Gastrocnemius medialis (tissue), 4 donors: ENCODE measurements at regions not wholly inside any gene's neighbourhood (a gene's known extent, or its start where the extent isn't known, plus 50 kb on each side); places are given as distances from the start of the nearest gene placed in this dataset.

Experiments
- ATAC-seq, 2 donors: fragments of 150-250 bp; one replicate each; pipeline ENCODE4 v1.9.1; 2016
- DNase-seq, 2 donors: peaks; one replicate each; pipeline ENCODE4 v3.0.0-alpha.2; 2019
- H3K27ac ChIP-seq, 4 donors: fragments of 200-600 bp; sonication (generic); 1 replicate in 1 of 4; 2 replicates in 3 of 4; pipeline ENCODE4 v1.5.1; 2016 to 2018; ENCODE audit warnings: mild to moderate bottlenecking in 2 of 4, moderate library complexity in 1 of 4
- H3K27me3 ChIP-seq, 3 donors: fragments of 200-600 bp; sonication (generic) in 2 of 3; 1 replicate in 1 of 3; 2 replicates in 2 of 3; pipeline versions ENCODE4 v1.5.1 to v1.6.0; 2016 to 2019; ENCODE audit warnings: mild to moderate bottlenecking in 1 of 3, moderate library complexity in 1 of 3
- H3K36me3 ChIP-seq, 2 donors: fragments of 200-600 bp; sonication (generic) in 1 of 2; one replicate each; pipeline ENCODE4 v1.5.1; 2017 to 2018
- H3K4me1 ChIP-seq, 2 donors: fragments of 200-600 bp; sonication (generic) in 1 of 2; one replicate each; pipeline ENCODE4 v1.5.1; 2016 to 2017; ENCODE audit warnings: mild to moderate bottlenecking in 2 of 2
- H3K4me3 ChIP-seq, 4 donors: fragments of 200-600 bp; sonication (generic) in 3 of 4; 1 replicate in 1 of 4; 2 replicates in 3 of 4; pipeline ENCODE4 v1.5.1; 2016 to 2019; ENCODE audit warnings: mild to moderate bottlenecking in 2 of 4
- H3K9me3 ChIP-seq, 3 donors: fragments of 200-600 bp; sonication (generic) in 2 of 3; 1 replicate in 1 of 3; 2 replicates in 2 of 3; pipeline ENCODE4 v1.5.1; 2016 to 2019
- CTCF ChIP-seq, 5 experiments: fragments of 450-650 bp in 3 of 5; fragments of 200-600 bp in 2 of 5; sonication (generic) in 2 of 5; IDR thresholded peaks in 4 of 5; conservative IDR thresholded peaks in 1 of 5; 1 replicate in 4 of 5; 2 replicates in 1 of 5; pipeline ENCODE4 v1.5.1; 2016 to 2019; ENCODE audit warnings: antibody characterized with exemption in 5 of 5, mild to moderate bottlenecking in 3 of 5, moderate library complexity in 3 of 5
- POLR2A ChIP-seq, 2 donors: fragments of 450-650 bp; IDR thresholded peaks; one replicate each; pipeline ENCODE4 v1.6.1; 2017; ENCODE audit warnings: antibody characterized with exemption in 2 of 2, mild to moderate bottlenecking in 2 of 2, moderate library complexity in 2 of 2
- in situ Hi-C, 4 donors: fragments of 200-750 bp; cut with MboI; loops; one replicate each; pipeline versions ENCODE4 v1.15.0 to v1.8.0; 2017; ENCODE audit warnings: low sequenced_read_pairs in 4 of 4
- intact Hi-C: fragments of 100-400 bp; cut with DNase I; formaldehyde crosslinking; loops from one replicate; pipeline ENCODE4 v1.15.1; 2023; ENCODE audit warnings: low total_unique reads

DNA sequence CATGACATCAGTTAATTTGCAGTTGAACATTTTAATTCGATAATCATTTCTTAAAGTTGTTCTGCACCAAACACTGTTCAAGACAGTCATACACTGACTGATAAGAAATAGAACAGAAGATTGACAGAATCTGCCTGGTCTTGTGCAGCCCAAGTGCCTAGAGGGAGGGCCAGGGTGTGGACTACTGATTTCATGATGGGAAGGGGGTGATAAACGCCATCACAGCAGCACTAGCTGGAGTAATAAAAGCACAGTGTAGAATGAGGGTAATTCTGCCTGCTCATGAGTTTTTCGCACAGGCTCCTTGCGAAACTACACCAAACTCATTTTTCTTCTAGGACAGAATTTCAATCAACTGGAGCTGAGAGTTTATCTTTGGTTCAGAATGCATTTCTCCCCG lies 270.1 kb downstream of the ARL4A start:
- no peak for ATAC-seq
- TF ChIP-seq POLR2A (IDR thresholded peaks at IDR 0.05) (no peak), CTCF (IDR thresholded peaks at IDR 0.05 in 4 of 5, conservative IDR thresholded peaks at IDR 0.05 in 1 of 5) (no peak)
- DNase-seq = no peak
- Histone ChIP-seq H3K4me1 (no peaks in the 10 kb centered on the region), H3K27ac (no peak overlapping the region), H3K36me3 (no peaks in the 10 kb centered on the region), H3K4me3 (no peak overlapping the region), H3K27me3 (no peaks in the 10 kb centered on the region), H3K9me3 (no peaks in the 10 kb centered on the region)
- intact Hi-C loops (no loop called here), in situ Hi-C loops (no loop called here)

GRCh38 chr7:12961910-12962480 lies 274.6 kb downstream of the ARL4A start:
- no peaks in the 10 kb centered on the region for H3K27me3 ChIP-seq
- TF ChIP-seq CTCF (IDR thresholded peaks at IDR 0.05 in 4 of 5, conservative IDR thresholded peaks at IDR 0.05 in 1 of 5) (no peak), POLR2A (IDR thresholded peaks at IDR 0.05) (no peak)
- DNase-seq (no peak), ATAC-seq (no peak)
- no peak overlapping the region for H3K4me3 ChIP-seq
- H3K36me3 ChIP-seq = no peaks in the 10 kb centered on the region
- H3K27ac ChIP-seq = no peak overlapping the region
- no peaks in the 10 kb centered on the region for H3K9me3 ChIP-seq
- intact Hi-C loops = no loop called here
- H3K4me1 ChIP-seq = no peaks in the 10 kb centered on the region
- in situ Hi-C loops = no loop called here

- Histone ChIP-seq H3K36me3 (no peaks in the 10 kb centered on the region), H3K4me1 (no peaks in the 10 kb centered on the region), H3K4me3 (no peak overlapping the region), H3K9me3 (no peaks in the 10 kb centered on the region), H3K27me3 (no peaks in the 10 kb centered on the region), H3K27ac (no peak overlapping the region)
- DNase-seq = no peak
- intact Hi-C loops (no loop called here), in situ Hi-C loops (no loop called here)
- no peak for ATAC-seq
- no peak for TF ChIP-seq POLR2A (IDR thresholded peaks at IDR 0.05)
- TF ChIP-seq CTCF (IDR thresholded peaks at IDR 0.05 in 4 of 5, conservative IDR thresholded peaks at IDR 0.05 in 1 of 5) = no peak
Observed at GRCh38 chr7:12963435-12963834, 276.0 kb downstream of the ARL4A start.

- ATAC-seq (no peak), DNase-seq (no peak)
- intact Hi-C loops = no loop called here
- in situ Hi-C loops = no loop called here
- Histone ChIP-seq H3K27me3 (no peaks in the 10 kb centered on the region), H3K4me3 (no peak overlapping the region), H3K27ac (no peak overlapping the region), H3K4me1 (no peaks in the 10 kb centered on the region), H3K9me3 (no peaks in the 10 kb centered on the region), H3K36me3 (no peaks in the 10 kb centered on the region)
- no peak for TF ChIP-seq CTCF (IDR thresholded peaks at IDR 0.05 in 4 of 5, conservative IDR thresholded peaks at IDR 0.05 in 1 of 5)
- no peak for TF ChIP-seq POLR2A (IDR thresholded peaks at IDR 0.05)
Observed at GRCh38 chr7:12964836-12965235, 277.4 kb downstream of the ARL4A start.

DNA sequence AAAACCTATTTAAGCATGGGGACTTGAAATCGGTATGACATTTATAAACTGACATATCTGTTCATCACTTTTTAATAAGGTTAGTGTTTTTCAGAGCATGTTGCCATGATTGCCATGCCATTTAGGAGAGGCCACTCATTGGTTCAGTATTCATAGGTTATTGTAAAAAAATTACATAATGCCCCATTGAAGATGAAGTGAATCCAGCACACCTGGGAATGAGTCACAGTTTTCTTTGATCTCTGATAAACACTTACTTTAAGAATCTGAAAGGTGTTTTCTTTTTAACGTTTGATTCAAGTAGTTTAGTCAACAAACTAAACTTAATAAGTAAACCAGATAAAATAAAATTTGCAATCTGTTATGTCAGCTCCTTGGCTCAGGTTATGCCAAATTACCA lies 278.3 kb downstream of the ARL4A start:
- Histone ChIP-seq H3K9me3 (no peaks in the 10 kb centered on the region), H3K36me3 (no peaks in the 10 kb centered on the region), H3K4me3 (no peak overlapping the region), H3K4me1 (no peaks in the 10 kb centered on the region), H3K27ac (no peak overlapping the region), H3K27me3 (no peaks in the 10 kb centered on the region)
- no peak for DNase-seq
- no peak for ATAC-seq
- TF ChIP-seq POLR2A (IDR thresholded peaks at IDR 0.05) = no peak
- TF ChIP-seq CTCF (IDR thresholded peaks at IDR 0.05 in 4 of 5, conservative IDR thresholded peaks at IDR 0.05 in 1 of 5) = no peak
- intact Hi-C loops (no loop called here), in situ Hi-C loops (no loop called here)
